MM.1S (cell line): ENCODE measurements at regions not wholly inside any gene's neighbourhood (a gene's known extent, or its start where the extent isn't known, plus 50 kb on each side); places are given as distances from the start of the nearest gene placed in this dataset.
"Not testable (repeated sequence)": the region's sequence is repeated elsewhere in the genome, so short reads cannot be mapped to it uniquely, and the experiment has no call there.

Experiments used
- CTCF ChIP-seq: fragments of 300-600 bp; sonication (generic); IDR thresholded peaks from 2 replicates; pipeline ENCODE4 v1.5.1; 2016; ENCODE audit warnings: antibody characterized with exemption, low read length, mixed read lengths
- EZH2 ChIP-seq: fragments of 300-600 bp; sonication (generic); optimal IDR thresholded peaks from 2 replicates; pipeline ENCODE3; 2017; ENCODE audit warnings: low read depth, mild to moderate bottlenecking, antibody characterized with exemption, low read length, mixed read lengths
- EZH2phosphoT487 ChIP-seq: fragments of 300-600 bp; sonication (generic); IDR thresholded peaks from 2 replicates; pipeline ENCODE4 v1.6.1; 2018; ENCODE audit warnings: antibody characterized with exemption, low read length

- not testable (repeated sequence) for TF ChIP-seq CTCF, EZH2phosphoT487, EZH2
These were observed 251.7 kb downstream of the ADGRD1 start for GRCh38 chr12:131205275-131205933.
